ENCODE measurements at regions not wholly inside any gene's neighbourhood (a gene's known extent, or its start where the extent isn't known, plus 50 kb on each side); places are given as distances from the start of the nearest gene placed in this dataset.

GRCh38 chr2:41779888-41780287, 267.9 kb upstream of the PKDCC start:
- no peak for DNase-seq (ENCODE audit: low read depth)

GRCh38 chr2:41782306-41783158, 265.3 kb upstream of the PKDCC start:
- DNase-seq (ENCODE audit: low read depth) = peak; percentile 11

- DNase-seq (ENCODE audit: low read depth) = no peak
These were observed 263.3 kb upstream of the PKDCC start for GRCh38 chr2:41784496-41784895.

- DNase-seq (ENCODE audit: low read depth) = no peak
These were observed 262.4 kb upstream of the PKDCC start for GRCh38 chr2:41785251-41786022.

GRCh38 chr2:41791523-41791922, 256.3 kb upstream of the PKDCC start:
- DNase-seq (ENCODE audit: low read depth) = no peak

- no peak for DNase-seq (ENCODE audit: low read depth)
These were observed 244.5 kb upstream of the PKDCC start for GRCh38 chr2:41803361-41803760.

GRCh38 chr2:41806286-41806685, 241.5 kb upstream of the PKDCC start:
- DNase-seq (ENCODE audit: low read depth) = no peak

- DNase-seq (ENCODE audit: low read depth) = no peak
These were observed 226.7 kb upstream of the PKDCC start for GRCh38 chr2:41821167-41821566.

GRCh38 chr2:41826921-41827320, 220.9 kb upstream of the PKDCC start:
- DNase-seq (ENCODE audit: low read depth) = no peak

- no peak for DNase-seq (ENCODE audit: low read depth)
These were observed 220.4 kb upstream of the PKDCC start for GRCh38 chr2:41827354-41827971.

GRCh38 chr2:41828052-41828643, 219.7 kb upstream of the PKDCC start:
- DNase-seq (ENCODE audit: low read depth) = no peak

GRCh38 chr2:41829052-41829451, 218.8 kb upstream of the PKDCC start:
- no peak for DNase-seq (ENCODE audit: low read depth)

- no peak for DNase-seq (ENCODE audit: low read depth)
These were observed 217.2 kb upstream of the PKDCC start for GRCh38 chr2:41830600-41830999.

GRCh38 chr2:41832218-41832617, 215.6 kb upstream of the PKDCC start:
- no peak for DNase-seq (ENCODE audit: low read depth)

- no peak for DNase-seq (ENCODE audit: low read depth)
These were observed 212.4 kb upstream of the PKDCC start for GRCh38 chr2:41835401-41835800.

GRCh38 chr2:41836948-41837347, 210.9 kb upstream of the PKDCC start:
- DNase-seq (ENCODE audit: low read depth) = no peak

- no peak for DNase-seq (ENCODE audit: low read depth)
These were observed 210.2 kb upstream of the PKDCC start for GRCh38 chr2:41837610-41838009.

- DNase-seq (ENCODE audit: low read depth) = peak; percentile 87
These were observed 206.9 kb upstream of the PKDCC start for GRCh38 chr2:41840702-41841551.

- DNase-seq (ENCODE audit: low read depth) = no peak
These were observed 200.9 kb upstream of the PKDCC start for GRCh38 chr2:41846962-41847361.

- no peak for DNase-seq (ENCODE audit: low read depth)
These were observed 199.9 kb upstream of the PKDCC start for GRCh38 chr2:41847744-41848441.

- no peak for DNase-seq (ENCODE audit: low read depth)
These were observed 196.3 kb upstream of the PKDCC start for GRCh38 chr2:41851554-41851953.
